ENCODE measurements at regions not wholly inside any gene's neighbourhood (a gene's known extent, or its start where the extent isn't known, plus 50 kb on each side); places are given as distances from the start of the nearest gene placed in this dataset.
"Not testable (repeated sequence)": the region's sequence is repeated elsewhere in the genome, so short reads cannot be mapped to it uniquely, and the experiment has no call there.

DNA sequence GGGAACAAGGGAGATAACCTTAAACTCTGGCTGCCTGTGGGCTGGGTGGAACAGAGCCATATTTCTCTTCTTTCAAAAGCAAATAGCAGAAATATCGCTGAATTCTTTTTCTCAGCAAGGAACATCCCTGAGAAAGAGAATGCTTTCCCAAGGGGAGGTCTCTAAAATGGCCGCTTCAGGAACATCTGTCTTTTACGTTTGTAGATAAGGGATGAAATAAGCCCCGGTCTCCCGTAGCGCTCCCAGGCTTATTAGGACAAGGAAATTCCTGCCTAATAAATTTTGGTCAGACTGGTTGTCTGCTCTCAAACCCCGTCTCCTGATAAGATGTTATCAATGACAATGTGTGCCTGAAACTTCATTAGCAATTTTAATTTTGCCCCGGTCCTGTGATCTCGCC, 340.6 kb upstream of the IGFBP3 start:
- not testable (repeated sequence) for DNase-seq

DNA sequence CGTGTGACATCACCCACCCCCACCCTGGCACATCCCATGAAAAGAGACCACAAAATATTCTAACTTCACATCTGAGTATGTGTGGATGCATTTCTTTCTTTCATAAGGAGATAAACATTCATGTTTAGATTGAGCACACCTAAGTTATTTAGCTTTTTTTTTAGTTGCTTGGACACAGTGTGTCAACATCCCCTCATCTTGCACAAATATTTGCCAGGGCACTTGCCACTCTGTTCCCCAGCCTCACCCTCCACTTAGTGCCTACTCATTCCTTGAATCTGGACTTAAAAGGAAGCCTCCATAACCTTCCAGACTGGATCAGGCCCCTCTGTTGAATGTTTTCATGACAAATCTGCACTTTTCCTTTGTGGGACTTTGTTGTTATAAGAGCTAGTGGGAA, 338.9 kb upstream of the IGFBP3 start:
- DNase-seq: no peak

DNA sequence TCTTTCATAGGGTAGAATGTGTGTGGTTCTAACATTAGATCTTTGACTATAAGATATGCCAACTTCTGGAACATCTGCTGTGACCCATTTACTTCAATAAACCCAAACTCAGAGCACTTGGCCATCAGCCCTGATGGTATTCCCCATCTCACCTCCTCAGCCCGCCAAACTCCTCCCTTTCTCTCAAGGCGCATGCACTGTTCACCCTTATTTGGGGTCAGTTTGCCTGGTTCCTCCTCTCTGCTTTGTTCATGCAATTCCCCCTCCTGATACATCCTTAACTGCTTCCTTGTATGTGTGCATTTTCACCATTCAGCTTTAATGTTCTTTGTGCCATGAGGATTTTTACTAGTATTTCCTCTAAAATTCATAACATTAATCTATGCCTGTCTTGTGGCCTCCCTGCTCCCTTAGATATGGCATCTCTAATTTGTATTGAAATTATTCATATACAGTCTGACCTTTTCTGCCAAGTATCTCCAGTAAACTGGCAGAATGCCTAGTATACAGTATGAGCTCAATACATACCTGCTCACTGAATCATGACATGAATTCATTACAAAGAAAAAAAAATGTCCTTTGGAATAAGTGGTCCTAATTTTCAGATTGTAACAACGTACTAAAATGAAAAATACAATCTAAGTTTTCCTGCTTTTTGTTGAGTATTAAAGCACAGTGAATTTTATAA, 336.8 kb upstream of the IGFBP3 start:
- no peak for DNase-seq

DNA sequence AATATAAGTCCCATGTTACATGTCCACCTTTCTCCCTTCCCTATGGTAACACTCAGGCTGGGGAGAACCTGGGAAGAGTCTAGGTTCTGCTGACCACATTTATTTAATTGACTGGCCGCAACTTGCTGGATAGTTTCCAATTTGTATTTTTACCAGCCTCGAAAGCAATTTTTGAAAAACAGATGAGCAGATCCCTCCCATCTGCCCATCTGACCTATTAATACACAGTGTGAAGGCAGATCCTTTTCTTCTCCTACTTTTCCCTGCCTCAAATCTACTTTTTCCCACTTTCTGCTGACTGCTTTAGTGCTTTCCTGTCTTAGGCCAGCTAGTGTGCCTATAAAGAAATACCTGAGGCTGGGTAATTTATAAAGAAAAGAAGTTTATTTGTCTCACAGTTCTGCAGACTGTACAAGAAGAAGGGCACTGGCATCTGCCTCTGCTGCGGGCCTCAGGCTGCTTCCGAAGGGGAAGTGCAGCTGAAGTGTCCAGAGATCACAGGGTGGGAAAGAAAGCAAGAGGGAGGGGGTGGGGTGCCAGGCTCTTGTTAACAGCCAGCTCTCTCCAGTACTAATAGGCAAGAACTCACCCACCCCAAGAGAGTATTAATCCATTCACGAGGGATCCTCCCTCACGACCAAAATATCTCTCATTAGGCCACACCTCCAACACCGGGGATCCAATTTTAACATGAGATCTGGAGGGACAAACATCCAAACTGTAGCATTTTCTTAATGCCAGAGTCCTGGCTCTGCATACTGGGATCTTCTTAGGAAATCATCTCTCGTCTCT, 336.0 kb upstream of the IGFBP3 start:
- no peak for DNase-seq

DNA sequence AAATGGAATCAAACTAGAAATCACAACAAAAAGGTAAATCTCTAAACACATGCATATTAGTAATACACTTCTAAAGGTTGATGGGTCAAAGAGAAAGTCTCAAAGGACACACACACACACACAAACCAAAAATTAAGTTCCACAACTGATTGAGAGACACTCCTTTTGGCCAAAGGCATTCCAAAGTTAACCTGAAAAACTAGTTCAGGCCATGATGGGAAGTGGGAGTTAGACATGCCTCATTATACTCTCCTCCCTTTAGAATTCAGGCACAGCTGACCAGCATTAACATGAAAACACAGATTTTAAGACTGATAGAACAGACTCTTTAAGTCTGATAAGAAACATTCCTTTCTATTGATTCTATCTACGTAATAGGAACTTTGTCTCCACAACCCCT, 332.4 kb upstream of the IGFBP3 start:
- no peak for DNase-seq

DNA sequence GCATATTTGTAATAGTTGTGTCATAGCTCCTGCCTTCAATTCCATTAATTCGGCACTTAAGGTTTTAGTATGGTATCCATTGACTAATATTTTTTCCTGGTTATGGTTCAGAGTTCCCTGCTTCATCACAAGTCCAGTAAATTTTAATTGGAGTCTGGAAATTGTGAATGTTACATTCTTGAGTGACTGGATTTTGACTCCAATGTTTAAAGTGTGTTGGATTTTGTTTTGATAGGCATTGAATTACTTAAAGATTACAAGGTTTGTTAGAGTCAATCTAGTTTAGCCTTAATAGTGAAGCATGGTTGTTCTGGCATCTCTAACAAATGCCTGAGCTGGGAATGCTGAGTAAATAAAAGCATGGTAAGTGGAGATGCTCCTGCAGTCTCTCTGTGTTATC, 326.6 kb upstream of the IGFBP3 start:
- no peak for DNase-seq

DNA sequence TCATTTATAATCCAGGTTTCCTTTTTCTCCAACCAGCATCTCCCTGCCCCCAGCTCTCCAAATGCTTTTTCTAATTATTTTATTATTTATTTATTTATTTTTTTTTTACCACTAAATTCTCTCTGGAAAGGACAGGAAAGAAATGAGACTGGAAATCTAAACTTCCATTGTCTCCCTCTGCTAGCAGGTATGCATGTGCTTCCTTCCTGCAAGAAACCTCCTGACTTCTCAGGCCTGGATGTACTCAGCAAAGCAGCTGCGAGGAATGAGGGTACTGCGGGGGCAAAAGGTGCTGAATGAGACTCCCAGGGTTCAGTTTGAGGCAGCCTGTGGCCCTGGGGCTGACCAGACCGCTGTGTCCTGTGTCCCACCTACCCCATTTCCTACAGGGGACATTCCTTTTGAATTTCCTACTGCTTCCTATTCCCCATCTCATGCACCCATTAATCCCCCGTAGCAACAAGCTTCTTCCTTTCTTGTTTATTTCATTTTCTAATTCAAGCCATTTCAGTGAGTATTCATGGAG, 324.6 kb upstream of the IGFBP3 start:
- no peak for DNase-seq

DNA sequence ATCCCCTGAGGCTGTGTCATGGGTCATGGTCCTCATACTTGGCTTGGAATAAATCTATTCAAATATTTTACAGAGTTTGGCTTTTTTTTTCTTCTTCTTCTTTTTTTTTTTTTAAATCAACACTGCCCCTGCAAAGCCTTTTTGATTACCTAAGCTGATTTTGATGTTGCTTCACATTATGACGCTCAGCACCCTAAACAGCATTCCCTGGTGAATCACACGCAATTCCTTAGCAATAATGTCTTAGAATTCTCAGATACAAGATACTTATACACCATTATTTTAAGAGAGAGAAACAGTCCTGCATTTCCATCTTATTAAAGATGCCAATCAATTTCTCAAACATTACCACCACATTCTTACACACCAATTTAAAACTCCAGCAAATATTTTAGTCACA, 323.7 kb upstream of the IGFBP3 start:
- no peak for DNase-seq

DNA sequence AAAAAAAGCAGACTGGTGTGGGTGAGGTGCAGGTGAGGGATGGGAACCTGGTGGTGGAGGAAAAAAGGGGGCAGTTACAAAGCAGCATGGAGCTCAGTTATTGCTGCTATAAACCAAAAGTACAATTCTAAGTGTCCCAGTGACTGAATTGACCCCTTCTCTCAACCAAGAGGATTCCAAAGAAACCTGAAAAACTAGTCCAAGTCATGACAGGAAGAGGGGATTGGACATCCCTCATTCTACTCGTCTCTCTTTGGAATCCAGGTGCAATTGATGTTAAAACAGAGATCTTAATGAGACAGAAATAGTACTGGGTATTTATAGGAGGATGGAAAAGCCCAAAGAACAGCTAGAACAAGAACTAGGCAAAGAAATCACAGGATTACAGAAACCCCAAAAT, 322.3 kb upstream of the IGFBP3 start:
- no peak for DNase-seq

DNA sequence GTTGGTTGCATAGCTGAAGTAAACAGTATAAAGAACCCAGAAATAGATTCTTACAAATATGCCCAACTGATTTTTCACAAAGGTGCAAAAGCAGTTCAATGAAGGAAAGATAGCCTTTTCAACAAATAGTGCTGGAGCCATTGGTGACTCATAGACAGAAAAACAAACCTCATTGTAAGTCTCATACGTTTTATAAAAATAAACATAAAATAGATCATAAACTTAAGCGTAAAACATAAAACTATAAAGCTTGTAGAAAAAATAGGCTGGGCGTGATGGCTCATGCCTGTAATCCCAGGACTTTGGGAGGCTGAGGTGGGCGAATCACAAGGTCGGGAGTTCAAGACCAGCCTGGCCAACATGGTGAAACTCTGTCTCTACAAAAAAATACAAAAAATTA, 318.8 kb upstream of the IGFBP3 start:
- DNase-seq: no peak

DNA sequence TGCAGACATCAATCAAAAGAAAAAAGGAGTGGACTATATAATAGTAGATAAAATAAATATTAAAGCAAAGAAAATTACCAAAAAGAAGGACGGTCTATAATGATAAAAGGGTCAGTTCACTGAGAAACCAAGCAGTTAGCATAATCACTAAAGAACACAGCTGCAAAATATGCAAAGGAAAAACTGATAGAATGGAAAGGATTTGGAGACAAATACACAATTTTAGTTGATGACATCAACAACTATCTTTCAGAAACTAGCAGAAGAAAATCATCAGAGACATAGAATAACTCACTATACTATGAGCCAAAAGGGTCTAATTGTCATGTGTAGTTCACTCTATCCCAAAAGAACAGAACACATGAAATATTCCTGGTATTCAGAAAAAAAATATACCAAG, 316.4 kb upstream of the IGFBP3 start:
- DNase-seq: no peak

DNA sequence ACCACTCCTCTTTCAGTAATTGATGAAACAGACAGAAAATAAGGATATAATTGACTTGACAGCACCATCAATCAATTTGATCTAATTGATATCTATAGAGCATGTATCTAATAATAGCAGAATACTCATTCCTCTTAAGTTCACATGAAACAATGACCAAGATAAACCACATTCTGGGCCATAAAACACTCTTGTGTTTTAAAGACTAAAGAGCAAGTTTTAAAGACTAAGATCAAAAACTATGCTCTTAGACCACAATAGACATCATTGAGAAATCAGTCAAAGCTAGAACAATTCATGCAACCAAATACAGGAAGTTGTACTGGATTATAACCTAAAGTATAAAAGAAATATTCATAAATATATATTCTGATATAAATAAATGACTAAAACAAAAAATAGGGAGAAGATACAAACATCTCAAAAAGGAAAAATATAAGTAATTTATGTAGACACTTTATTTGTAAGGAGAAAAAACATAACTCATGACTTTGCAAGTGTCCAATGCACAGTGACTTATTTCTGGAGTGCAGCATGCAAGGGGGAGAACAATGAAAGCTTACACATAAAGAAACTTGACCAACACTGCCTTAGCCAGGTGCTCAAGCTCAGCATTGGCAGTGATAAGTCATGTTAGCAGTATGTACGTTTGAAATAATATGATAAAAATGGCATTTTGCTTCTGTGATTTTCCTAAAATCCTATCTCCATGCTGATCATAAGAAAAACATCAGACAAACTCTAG, 312.7 kb upstream of the IGFBP3 start:
- no peak for DNase-seq

DNA sequence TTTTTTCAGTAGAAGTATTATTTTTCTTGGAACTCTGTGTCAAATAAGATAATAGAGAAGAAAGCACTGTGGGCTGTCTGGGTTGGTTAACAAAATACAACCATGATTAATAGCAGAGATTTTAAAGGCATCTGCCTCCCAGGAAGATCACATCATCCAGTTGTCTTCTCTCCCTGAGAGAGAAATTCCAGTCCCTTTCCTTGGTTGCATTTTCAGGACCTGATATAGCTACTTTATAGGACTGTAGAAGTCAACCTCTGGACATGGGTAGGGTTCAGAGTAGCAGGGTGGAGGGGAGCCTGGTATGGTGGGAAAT, 309.9 kb upstream of the IGFBP3 start:
- no peak for DNase-seq

DNA sequence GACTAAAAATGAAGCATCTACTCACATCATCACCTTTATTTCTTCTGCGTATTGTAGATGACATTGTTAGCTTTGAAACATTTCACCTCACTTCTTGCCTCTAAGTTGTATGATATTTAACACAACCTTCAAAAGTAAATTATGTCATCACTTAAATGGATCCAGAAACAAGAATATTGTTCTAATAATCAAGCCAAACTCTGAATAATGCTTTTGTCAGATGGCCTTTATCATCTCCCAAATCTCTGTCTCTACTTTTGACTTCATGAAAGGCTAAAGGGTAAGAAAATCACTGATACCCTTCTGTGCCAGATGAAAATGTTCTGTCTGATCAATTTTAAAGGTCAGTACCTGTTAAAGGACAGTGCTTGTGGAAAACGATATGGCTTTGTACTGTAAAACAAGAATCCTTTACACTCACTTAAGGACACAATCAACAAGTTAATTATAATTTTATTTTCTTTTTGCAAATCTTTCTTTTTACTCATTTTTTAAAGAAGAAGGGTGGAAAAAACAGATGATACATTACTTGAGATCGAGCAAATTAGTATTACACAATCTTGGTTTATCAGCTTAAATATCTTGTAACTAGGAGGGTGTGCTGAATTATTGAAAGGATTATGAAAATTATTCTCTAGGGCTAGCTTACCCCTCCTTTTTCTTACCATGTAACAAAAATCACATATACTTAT, 309.4 kb upstream of the IGFBP3 start:
- no peak for DNase-seq

DNA sequence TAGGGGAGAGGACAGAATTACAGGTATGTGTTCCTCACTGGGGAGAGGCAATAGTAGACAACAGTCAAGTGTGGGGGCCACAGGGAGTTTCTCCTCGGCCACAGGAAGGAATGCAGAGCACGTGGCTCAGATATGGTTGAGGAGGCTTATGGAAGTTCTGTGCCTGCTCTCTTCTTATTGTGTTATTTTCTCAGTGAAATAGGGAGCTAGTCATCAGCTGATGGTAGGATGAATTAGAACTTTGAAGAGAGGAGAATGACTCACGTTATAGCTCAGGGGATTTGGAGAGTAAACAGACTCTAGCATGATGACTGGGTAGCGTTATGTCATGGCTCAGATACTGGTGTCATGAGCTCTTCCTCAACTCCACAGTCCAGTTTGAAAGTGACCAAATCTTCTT, 308.3 kb upstream of the IGFBP3 start:
- DNase-seq: no peak

DNA sequence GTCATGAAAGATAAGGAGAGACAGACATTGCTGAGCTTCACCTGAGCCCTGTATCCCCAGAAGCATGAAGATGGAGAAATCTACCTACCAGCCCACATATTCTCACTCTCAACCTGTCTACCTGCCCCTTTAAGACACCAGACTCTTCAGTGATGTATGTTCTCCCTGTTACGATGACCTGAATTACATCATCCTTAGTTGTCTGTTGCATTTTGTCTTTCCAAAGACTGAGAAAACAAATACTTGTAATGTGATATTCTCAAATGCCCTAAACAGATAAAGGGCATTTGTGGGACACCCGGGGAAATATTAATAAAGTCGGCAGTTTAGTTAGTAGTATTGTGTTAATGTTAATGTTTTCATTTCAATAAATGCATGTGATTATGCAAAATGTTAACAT, 305.8 kb upstream of the IGFBP3 start:
- no peak for DNase-seq

DNA sequence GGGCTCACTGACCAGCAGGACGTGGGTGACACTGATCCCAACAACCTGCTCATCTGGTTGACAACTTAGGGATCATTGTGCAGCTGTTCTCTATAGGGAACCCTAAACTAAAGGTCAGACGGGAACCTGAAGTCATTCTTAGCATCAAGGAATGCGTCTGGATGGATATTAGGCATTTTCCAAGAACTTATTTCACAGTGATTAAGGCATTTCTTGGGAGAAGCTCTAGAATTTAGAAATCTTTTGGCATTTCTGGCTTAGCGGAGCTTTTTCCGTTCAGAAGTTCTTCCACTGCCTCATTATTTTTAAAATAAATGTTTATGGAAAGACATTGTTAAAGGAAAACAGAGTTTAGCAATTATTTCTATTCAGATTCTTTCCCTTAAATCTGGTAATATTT, 303.3 kb upstream of the IGFBP3 start:
- no peak for DNase-seq

DNA sequence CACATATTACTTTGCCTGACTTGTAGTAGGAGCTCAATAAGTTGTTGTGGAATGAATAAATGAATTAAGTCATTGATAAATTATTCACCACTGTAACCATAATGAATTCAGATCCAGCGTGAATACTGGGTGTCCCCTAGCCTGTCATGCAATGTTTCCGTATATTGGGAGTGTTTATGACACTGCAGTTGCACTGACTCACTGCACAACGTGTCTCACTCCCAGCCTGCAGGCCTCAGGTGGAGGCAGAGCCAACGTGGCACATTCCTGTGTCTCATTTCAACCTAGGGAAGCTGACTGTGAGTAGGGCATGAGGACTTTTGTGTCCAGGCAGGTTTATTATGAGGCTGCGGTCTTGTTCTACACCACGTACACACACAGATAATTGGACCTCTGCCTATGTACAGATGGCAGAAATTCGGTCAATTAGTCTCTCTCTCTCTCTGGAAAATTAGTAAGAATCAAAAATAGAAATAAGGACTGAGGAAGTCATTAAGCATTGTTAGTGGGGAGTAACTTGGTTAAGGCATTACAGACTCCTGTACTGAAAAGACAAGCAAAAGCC, 299.1 kb upstream of the IGFBP3 start:
- DNase-seq: no peak

DNA sequence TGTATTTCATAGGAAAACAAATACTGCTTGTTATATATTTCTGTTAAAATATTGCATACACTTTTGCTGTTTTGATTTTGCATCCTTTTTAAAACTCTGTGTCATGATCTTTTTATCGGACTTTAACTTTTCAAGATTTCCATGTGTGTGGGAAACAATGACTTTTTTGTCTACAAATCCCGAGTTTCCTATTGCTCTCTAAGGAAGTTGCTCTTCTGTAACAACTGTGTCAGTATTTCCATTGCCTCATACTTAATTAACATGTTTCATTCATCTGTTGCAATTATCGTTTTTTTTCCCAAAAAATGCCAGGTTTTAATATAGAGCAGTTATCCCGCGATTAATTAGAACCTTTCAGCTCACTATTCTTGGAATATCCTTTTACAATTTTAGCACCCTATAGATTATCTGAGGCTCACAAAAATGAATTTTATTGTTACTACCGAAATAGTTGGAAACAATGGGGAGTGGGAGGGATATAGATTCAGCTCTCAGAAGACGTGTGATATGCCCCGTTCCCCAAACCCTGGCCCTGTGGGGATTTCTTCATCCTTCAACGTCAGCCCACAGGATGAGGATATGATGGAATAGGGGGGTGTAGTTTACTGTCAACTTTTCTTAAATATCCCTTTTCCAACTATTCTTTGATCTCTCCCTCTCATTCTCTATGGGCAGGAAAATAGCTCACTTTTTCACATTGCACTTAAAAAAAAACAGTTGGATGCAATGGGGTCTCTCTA, 297.6 kb upstream of the IGFBP3 start:
- DNase-seq: no peak

DNA sequence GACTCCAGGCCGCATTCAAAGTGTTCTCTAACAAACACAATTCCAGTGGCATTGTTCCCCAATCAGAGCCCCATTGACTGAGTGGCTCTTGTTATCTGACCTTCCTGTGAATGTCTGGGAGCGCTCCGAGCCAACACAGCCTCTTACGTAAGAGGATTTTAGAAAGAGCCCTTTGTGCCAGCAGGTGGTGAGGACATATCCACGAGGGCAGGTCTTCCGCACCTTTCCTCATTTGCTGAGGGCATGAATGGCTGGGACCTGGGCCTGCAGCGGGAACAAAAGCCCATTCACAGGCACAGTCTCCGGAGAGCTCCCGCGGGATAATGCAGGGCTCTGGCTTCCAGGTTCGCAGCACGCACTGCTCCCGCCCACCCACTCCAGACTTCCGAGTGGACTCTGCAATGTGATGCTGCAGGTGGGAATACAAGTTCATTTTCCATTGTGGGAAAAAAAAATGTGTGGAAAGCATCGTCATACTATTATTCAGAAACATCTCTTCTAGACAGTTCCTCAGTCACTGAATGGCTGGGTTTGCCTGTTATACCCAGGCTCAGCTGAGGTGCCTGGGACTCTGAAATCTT, 295.0 kb upstream of the IGFBP3 start:
- DNase-seq: no peak

DNA sequence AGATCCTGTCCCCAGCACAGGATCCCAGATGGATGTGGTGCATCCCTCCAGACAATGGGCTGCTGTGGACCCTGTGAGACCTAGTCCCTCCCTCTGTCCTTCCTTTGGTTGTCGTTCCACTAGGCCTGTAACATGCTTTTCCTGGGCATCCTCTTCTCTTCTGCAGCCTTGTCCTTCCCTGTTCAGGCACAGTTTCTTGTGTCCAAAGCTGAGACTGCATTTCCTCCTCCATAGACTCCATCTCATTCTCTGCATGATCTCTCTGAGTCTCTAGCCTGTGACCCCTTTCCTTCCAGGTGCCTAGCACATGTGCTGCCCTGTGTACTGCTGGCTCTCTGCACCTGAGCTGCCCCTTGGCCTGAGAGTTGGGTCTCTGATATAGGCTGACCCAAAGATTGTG, 293.5 kb upstream of the IGFBP3 start:
- no peak for DNase-seq

DNA sequence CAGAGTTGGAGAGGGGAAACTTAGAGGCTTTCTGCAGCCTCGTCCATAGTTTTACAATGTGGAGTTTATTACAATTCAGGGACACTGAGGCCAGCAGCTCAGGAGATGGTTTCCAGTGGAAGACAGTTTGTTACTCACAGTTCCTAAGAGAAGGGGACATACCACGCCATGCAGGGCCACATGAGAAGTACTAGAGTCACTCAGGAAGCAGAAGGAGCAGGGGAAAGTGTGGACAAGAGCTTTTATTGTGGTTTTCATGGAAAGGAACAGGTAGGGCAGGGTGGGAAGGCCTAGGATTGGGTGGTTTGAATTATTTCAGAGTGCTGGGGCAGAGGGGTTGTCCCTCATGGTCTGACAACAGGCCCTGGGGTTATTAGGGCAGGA, 292.1 kb upstream of the IGFBP3 start:
- DNase-seq: no peak
